A549 (cell line): ENCODE measurements at regions not wholly inside any gene's neighbourhood (a gene's known extent, or its start where the extent isn't known, plus 50 kb on each side); places are given as distances from the start of the nearest gene placed in this dataset.
"Not testable (repeated sequence)": the region's sequence is repeated elsewhere in the genome, so short reads cannot be mapped to it uniquely, and the experiment has no call there.

Source experiments
- ATAC-seq, 2 experiments: fragments of 200-7000 bp in 1 of 2; fragments of >200 bp in 1 of 2; cut with Nextera tagmentation in 1 of 2; cut with Tn5 transposase in 1 of 2; 3 replicates each; pipeline versions ENCODE4 v1.8.0 to v1.9.1; 2018 to 2020; ENCODE audit warnings: mild to moderate bottlenecking in 1 of 2, moderate library complexity in 1 of 2
- CTCF ChIA-PET: fragments of 300-600 bp; sonication (Branson Sonifier 250); formaldehyde crosslinking; extraction: SDS; loops from one replicate; lab custom pipeline; 2021; ENCODE audit warnings: antibody characterized with exemption, inconsistent platforms; lab: Yijun Ruan, JAX
- POLR2A ChIA-PET: fragments of 350-600 bp; formaldehyde crosslinking; extraction: SDS; loops from one replicate; lab custom pipeline; 2021; ENCODE audit warnings: antibody characterized with exemption, inconsistent platforms; lab: Yijun Ruan, JAX
- DNase-seq, 2 experiments: peaks; one replicate each; pipeline versions ENCODE4 v3.0.0 to v3.0.0-alpha.2; 2011 to 2016; ENCODE audit warnings: low read depth in 1 of 2, low spot score in 1 of 2
- FAIRE-seq: peaks from 2 replicates; lab custom pipeline; 2011; peaks lifted over from hg19 to GRCh38; lab: Jason Lieb, UNC
- H3K27ac ChIP-seq, 2 experiments: fragments of >200 bp; sonication (Bioruptor Twin); formaldehyde crosslinking; 3 replicates each; pipeline ENCODE4 v1.5.1; 2016 to 2017
- H3K4me1 ChIP-seq: fragments of >200 bp; sonication (Bioruptor Twin); formaldehyde crosslinking; 3 replicates; pipeline ENCODE4 v1.6.1; 2016
- H3K4me2 ChIP-seq: fragments of >200 bp; sonication (Bioruptor Twin); formaldehyde crosslinking; 3 replicates; pipeline ENCODE4 v1.6.1; 2016
- H3K4me3 ChIP-seq: fragments of >200 bp; sonication (Bioruptor Twin); formaldehyde crosslinking; 3 replicates; pipeline ENCODE4 v1.5.1; 2016
- H3K9me3 ChIP-seq: fragments of >200 bp; sonication (Bioruptor Twin); formaldehyde crosslinking; 3 replicates; pipeline ENCODE4 v1.6.1; 2016
- WGBS: methylation state at CpG from one replicate; pipeline ENCODE4 v1.1.6; 2017; ENCODE audit errors: missing lambda C conversion rate; 5-methylcytosine and 5-hydroxymethylcytosine counted together

DNA sequence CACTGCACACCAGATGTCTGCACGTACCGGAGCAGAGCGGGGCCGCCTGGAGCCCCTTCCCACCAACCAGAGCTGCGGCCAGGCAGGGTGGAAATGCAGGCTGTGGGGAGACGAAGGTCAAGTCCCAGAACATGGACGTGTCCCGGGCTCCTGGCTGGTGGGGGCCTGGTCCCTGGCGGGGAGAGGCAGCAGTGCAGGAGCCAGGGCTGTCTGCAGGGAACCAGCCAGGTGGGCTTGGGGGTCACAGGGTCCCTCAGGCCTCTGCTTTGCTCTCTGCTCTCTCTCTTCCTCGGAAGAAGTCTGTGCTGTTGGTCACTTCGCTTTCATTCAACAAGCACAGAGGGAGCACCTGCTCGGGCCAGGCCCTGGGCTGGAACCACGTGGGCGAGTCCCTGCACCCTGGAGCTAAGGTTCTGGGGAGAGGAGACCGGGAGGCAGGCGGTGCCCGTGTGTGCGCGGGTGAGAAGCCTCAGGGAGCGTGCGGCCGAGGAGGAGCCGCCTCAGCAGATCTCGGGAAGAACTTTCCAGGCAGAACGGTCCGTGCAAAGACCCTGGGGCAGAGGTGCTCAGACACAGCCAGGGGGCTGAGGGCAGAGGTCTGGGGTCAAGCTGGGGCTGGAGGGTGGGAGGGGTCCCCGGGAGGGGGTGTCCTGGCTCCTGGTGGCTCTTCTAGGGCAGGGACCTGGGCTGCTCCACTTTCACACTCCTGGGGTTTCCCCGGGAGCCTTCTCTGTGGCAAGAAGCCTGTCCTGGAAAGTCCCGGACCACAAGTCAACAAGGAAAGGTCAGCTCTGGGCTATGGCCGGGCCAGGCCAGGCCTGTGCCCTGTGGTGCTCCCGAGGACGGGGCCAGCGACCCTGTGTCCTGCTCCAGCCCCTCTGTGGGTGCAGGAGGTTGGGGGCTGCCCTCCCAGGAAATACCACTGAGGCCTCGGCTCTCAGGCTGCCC is 5431.0 kb upstream of the TPTE start:
- H3K9me3 ChIP-seq, POLR2A ChIA-PET, H3K4me3 ChIP-seq, FAIRE-seq, H3K27ac ChIP-seq, H3K4me2 ChIP-seq, DNase-seq, CTCF ChIA-PET, H3K4me1 ChIP-seq: not testable (repeated sequence)
- peak in 1 of 2 experiments; percentile 58; a peak in 3 of 6 replicates for ATAC-seq
- 63% methylated on average over 8 of the region's 34 CpGs for WGBS

DNA sequence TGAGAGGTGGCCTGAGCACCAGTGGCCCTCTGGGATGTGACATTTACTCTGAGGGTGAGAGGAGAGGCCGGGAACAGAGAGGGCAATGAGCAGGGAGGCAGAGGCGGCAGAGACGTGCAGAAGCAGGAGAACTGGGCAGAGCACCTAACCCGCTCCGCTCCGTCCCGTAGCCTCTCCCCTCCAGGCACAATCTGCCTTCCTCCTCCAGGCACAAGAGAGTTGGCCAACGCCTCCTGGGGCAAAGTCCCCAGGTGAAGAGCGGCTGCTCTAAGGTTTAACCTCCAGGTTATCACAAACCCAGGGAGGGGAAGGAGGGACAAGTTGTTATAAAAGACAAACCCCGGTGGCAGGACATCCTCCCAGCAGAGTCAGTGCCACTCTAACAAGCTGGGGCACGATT is 5430.1 kb upstream of the TPTE start:
- H3K9me3 ChIP-seq, DNase-seq, POLR2A ChIA-PET, H3K27ac ChIP-seq, ATAC-seq, H3K4me1 ChIP-seq, H3K4me3 ChIP-seq, FAIRE-seq, CTCF ChIA-PET, H3K4me2 ChIP-seq: not testable (repeated sequence)
- no CpG with 5 or more reads among the region's 11 CpGs for WGBS

DNA sequence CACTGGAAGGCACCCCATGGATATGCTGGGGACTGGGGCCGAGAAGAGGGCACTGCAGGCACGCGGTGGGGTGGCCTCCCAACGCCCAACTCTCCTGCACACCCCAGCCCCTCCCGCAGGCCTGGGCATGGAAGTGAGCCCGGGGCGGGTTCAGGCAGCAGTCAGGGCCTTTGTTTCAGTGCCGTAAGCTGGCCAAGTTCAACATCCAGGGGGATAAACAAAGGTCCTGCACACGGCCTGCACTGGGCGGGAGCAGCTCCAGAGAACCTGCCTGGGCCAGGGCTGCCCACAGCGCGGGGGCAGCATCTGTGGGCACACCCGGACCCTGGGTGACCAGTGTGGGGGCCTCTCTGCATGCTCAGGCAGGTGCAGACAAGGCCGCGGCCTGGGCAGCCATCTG is 5425.8 kb upstream of the TPTE start:
- H3K4me2 ChIP-seq, DNase-seq, H3K4me1 ChIP-seq, POLR2A ChIA-PET, H3K9me3 ChIP-seq, FAIRE-seq, H3K4me3 ChIP-seq, CTCF ChIA-PET, H3K27ac ChIP-seq: not testable (repeated sequence)
- WGBS = no CpG with 5 or more reads among the region's 15 CpGs
- peak in 1 of 2 experiments; percentile 27; a peak in 2 of 6 replicates for ATAC-seq

DNA sequence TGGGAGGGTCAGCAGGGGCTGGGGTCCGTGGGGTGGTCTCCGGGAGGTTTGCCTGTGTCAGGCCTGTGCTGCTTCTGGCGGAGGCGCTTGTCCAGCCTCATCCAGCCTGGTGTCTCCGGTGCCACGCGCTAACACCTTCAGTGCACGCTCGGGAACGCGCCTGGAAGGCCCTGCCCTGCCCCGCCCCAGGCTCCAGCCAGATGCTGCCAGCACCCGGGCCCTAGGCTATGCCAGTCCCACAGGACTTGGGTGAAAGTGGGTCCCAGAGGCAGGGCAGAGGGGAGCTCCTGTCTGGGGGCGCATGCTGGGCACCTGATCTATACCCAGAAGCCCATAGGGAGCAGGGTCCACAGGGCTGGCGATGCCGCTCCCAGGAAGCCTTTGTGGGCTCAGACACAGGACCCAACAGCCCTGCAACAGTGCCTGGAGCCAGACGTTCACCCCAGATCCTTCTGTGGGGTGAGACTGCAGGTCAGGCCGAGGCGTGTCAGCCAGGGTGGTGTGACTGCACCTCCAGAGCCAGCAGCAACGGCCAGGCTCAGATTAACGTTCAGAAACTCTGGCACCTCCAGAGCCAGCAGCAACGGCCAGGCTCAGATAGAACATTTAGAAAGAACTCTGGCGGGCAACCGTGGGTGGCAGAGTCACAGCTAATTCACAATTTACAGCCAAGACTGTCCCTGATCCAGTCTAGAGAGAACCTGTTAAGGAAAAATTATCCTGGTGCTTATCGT is 5423.2 kb upstream of the TPTE start:
- CTCF ChIA-PET, H3K9me3 ChIP-seq, H3K4me3 ChIP-seq, H3K4me2 ChIP-seq, H3K4me1 ChIP-seq, DNase-seq, ATAC-seq, POLR2A ChIA-PET, H3K27ac ChIP-seq, FAIRE-seq: not testable (repeated sequence)
- WGBS = no CpG with 5 or more reads among the region's 25 CpGs

DNA sequence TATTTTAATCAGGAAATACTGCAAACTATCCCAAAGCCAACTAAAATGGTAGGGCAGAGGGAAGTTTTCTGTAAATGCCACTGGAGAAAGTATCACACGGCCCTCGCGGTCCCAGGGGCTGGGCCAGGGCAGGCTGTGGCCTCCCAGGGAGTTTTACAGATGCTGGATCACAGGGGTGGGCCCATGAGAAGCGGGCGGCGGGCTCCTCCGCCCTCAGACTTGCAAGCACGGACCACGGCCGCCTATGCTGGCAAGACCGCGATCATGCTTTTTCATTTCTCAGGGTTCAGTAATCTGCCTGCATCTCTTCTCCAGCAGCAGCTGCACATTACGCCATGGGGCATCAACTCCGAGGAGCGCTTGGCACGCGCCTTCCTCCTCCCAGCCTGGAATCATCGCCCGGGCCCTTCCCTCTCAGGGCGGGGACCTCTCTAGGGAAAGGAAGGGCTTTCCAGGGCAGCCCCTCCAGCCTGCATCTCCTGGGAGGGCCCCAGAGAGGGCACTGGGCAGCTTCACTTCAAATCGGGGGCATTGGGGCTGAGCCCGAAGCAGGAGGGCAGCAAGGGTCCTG is 5420.7 kb upstream of the TPTE start:
- POLR2A ChIA-PET, CTCF ChIA-PET, H3K4me3 ChIP-seq, H3K4me2 ChIP-seq, H3K9me3 ChIP-seq, DNase-seq, H3K27ac ChIP-seq, ATAC-seq, FAIRE-seq, H3K4me1 ChIP-seq: not testable (repeated sequence)
- no CpG with 5 or more reads among the region's 22 CpGs for WGBS

DNA sequence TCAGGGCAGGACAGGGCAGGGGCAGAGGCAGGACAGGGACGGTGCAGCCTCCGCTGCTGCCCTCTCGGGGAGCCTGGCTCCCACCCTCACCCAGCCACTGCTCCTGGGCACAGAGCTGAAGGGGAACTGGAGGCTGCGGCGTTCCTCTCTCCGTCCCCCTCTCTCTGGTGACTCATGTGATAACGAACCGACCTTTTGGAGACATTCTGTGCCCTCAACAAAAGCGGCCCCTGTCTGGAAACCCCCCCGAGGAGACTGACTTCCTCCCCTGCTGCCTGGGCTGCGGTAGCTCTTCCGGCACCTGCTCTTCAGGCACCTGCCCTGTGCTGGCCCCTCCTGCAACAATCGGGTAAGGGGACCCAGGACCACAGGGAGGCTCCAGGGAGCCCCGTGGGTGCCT is 5419.6 kb upstream of the TPTE start:
- H3K4me3 ChIP-seq, CTCF ChIA-PET, POLR2A ChIA-PET, FAIRE-seq, H3K27ac ChIP-seq, H3K4me2 ChIP-seq, H3K9me3 ChIP-seq, H3K4me1 ChIP-seq, DNase-seq: not testable (repeated sequence)
- ATAC-seq = peak; percentile 41 to 57; a peak in 4 of 6 replicates
- WGBS = 8% methylated on average over 6 of the region's 14 CpGs

DNA sequence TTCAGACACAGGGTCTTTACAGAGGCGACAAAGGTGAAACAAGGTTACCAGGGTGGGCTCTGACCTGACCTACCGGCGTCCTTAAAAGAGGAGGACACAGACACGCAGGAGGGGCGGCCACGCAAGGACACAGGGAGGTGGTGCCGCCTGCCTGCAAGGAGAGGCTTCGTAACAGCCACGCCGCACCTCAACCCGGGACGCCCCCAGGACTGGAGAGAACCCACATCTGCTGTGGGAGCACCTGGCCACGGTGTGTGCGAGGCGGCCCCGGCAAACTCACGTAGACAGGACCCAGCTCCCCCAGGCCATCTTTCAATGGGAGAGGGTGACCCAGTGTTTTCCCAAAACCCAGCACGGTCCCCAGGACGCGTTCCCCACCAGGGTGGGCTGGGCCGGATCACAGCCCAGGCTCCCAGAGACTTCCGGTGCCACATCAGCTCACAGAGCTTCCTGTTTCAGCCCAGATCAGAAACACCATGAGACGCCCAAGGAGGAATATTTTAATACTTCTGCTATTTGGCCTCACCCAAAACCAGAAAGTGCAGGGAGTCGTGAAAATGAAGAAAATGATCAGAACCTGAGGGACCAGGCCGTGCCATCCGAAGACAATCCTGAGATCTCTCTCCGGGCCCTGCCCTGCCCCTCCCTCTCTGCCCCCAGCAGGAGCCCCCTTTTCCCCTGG is 5417.4 kb upstream of the TPTE start:
- 85% methylated on average over 3 of the region's 27 CpGs for WGBS
- POLR2A ChIA-PET, H3K4me1 ChIP-seq, DNase-seq, H3K9me3 ChIP-seq, H3K27ac ChIP-seq, H3K4me3 ChIP-seq, H3K4me2 ChIP-seq, ATAC-seq, FAIRE-seq, CTCF ChIA-PET: not testable (repeated sequence)

DNA sequence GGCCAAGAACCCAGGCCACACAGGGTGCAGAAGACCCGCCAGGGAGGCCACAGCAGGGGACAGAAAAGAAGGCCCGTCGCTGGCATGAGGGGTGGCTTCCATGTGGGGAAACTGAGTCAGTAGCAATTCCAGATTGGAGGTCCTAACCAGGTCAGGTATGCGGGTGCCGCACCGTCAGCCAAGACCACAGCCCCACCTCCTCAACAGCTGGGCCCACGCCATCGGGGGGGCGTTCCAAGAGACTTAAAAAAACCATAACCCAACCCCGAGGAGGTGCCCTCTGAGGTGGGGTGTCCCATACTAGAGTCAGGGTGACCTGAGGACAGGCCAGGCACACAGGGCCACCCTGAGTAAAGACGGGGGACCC is 5416.8 kb upstream of the TPTE start:
- H3K4me3 ChIP-seq, H3K4me1 ChIP-seq, FAIRE-seq, H3K27ac ChIP-seq, CTCF ChIA-PET, POLR2A ChIA-PET, H3K9me3 ChIP-seq, H3K4me2 ChIP-seq, ATAC-seq, DNase-seq: not testable (repeated sequence)
- 89% methylated on average over 3 of the region's 11 CpGs for WGBS

DNA sequence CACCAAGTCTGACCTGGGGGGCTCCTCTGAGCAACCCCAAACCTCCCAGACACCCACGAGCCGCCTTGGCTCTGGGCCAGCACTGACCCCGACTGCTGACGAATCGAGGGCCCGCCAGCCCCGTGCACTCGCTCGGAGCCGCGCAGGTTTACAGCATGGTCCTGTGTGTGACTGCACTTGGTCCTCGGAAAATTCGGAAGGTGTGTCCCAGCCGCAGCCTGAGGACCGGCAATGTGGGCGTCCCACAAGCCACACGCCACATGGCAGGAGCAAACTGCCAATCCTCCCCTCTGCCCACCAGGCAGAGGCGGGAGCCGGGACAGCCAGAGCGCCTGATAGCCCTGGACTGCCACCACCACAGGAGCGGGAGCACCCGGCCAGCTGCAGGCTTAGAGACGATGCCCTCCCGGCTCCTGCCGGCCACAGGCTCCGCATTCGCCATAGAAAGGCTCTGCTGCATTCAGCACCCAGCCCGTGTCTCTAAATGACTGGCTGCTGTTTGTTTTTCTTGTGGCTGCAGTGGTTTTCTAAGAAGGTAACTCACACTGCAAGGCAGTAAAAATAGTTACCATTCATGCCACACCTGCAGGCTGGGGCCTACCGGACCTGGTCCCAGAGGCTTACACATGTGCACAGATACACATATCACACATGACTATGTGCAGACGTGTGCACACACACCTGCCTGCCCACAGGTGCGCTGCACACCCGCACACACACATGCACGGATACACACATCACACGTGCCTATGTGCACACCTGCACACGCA is 5415.3 kb upstream of the TPTE start:
- H3K27ac ChIP-seq, FAIRE-seq, H3K4me2 ChIP-seq, H3K4me3 ChIP-seq, POLR2A ChIA-PET, ATAC-seq, DNase-seq, H3K4me1 ChIP-seq, H3K9me3 ChIP-seq, CTCF ChIA-PET: not testable (repeated sequence)
- WGBS = no CpG with 5 or more reads among the region's 35 CpGs

DNA sequence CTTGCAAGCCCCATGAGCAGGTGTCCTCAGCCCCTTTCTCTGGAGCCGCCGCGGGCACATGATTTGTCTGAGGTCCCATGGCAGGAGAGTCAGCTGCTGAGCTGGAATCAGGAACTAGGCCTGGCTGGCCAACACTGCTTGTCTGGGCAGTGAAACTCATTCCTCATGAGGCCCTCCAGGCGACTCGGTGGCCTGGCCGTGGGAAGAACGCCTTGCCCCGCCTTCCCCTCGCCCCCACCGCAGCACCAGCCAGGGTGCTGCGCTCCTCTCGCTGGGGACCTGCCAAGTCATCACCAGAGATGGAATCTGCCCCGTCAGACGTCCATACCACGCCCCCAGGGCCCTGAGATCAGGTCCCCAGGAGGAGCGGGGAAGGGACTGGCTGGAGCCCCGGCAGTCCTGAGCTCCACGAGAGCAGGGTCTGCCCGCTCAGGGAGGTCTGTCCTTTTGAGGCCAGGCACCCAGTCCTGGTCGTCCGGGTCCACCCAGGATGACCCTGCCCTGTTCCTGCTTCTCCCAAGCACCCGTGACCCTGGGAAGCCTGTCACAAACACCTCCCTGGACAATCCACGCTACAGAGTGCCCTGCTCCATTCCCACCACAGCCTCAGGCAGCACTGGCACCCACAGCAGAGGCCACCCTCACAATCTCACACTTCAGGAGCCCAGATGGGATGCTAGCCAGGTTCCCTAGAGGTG is 5414.5 kb upstream of the TPTE start:
- H3K4me3 ChIP-seq, H3K4me2 ChIP-seq, H3K4me1 ChIP-seq, FAIRE-seq, POLR2A ChIA-PET, H3K27ac ChIP-seq, CTCF ChIA-PET, DNase-seq, H3K9me3 ChIP-seq, ATAC-seq: not testable (repeated sequence)
- WGBS = 88% methylated on average over 2 of the region's 23 CpGs
